K562 (cell line): ENCODE measurements at regions not wholly inside any gene's neighbourhood (a gene's known extent, or its start where the extent isn't known, plus 50 kb on each side); places are given as distances from the start of the nearest gene placed in this dataset.
A peak's percentile ranks its signal among the peaks of the same experiment; 100 is the strongest.
"Not testable (repeated sequence)": the region's sequence is repeated elsewhere in the genome, so short reads cannot be mapped to it uniquely, and the experiment has no call there.

ENCODE experiments used
- ATAC-seq: fragments of 200-7000 bp; cut with Tn5 transposase; 3 replicates; pipeline ENCODE4 v1.9.1; 2020; ENCODE audit warnings: moderate library complexity
- BruUV-seq: library from RNA; stranded (reverse); fragments of 400-500 nt; replicated peaks from 2 replicates; lab custom pipeline; 2021; lab: Mats Ljungman, UMichigan
- CTCF ChIA-PET: fragments of 300-600 bp; formaldehyde crosslinking; extraction: SDS; loops from one replicate; lab custom pipeline; 2021; ENCODE audit warnings: low intra/inter-chr PET ratio; lab: Yijun Ruan, JAX
- POLR2A ChIA-PET: fragments of 300-600, 350-650 bp; sonication (Branson Sonifier 250); formaldehyde crosslinking; extraction: SDS; loops from one replicate; lab custom pipeline; 2021; ENCODE audit warnings: antibody characterized with exemption, inconsistent platforms; lab: Yijun Ruan, JAX
- DNase-seq, 4 experiments: peaks; one replicate each; pipeline versions ENCODE4 v3.0.0 to v3.0.0-alpha.2; 2011 to 2018; ENCODE audit warnings: low spot score in 3 of 4, mixed read lengths in 3 of 4; ENCODE audit errors: extremely low read depth in 1 of 4
- FAIRE-seq: peaks from 2 replicates; lab custom pipeline; 2011; peaks lifted over from hg19 to GRCh38; lab: Jason Lieb, UNC
- H2AFZ ChIP-seq: 2 replicates; pipeline ENCODE4 v1.6.0; 2011; ENCODE audit warnings: low read depth, low read length, control low read depth, inconsistent platforms
- H3K27ac ChIP-seq: fragments of 200-600 bp; 3 replicates; pipeline ENCODE4 v1.8.0; 2011; ENCODE audit warnings: low read depth, mild to moderate bottlenecking, control low read depth, inconsistent platforms, low read length, moderate library complexity, mixed read lengths; ENCODE audit errors: extremely low read depth
- H3K27me3 ChIP-seq, 2 experiments: fragments of 300-600 bp in 1 of 2; 2 replicates in 1 of 2; 3 replicates in 1 of 2; pipeline versions ENCODE4 v1.6.0 to v1.8.0; 2011; ENCODE audit warnings: inconsistent platforms in 2 of 2, low read length in 2 of 2, mild to moderate bottlenecking in 1 of 2, mixed read lengths in 1 of 2, moderate library complexity in 1 of 2; ENCODE audit not compliant: control insufficient read depth in 2 of 2, insufficient read depth in 2 of 2
- H3K36me3 ChIP-seq: fragments of 300-600 bp; 3 replicates; pipeline ENCODE4 v1.8.0; 2011; ENCODE audit warnings: mild to moderate bottlenecking, low read length, inconsistent platforms; ENCODE audit not compliant: control insufficient read depth, insufficient read depth
- H3K4me1 ChIP-seq, 2 experiments: fragments of 200-600 bp in 1 of 2; replicated peaks in 1 of 2; 2 replicates in 1 of 2; 3 replicates in 1 of 2; pipeline versions ENCODE4 v1.5.1 to v1.8.0; 2011; ENCODE audit warnings: inconsistent platforms in 2 of 2, low read length in 2 of 2, mild to moderate bottlenecking in 1 of 2, mixed read lengths in 1 of 2, moderate library complexity in 1 of 2; ENCODE audit not compliant: control insufficient read depth in 2 of 2, insufficient read depth in 2 of 2
- H3K4me2 ChIP-seq: 2 replicates; pipeline ENCODE4 v1.6.1; 2011; ENCODE audit warnings: low read length, control low read depth, inconsistent platforms, mixed read lengths; ENCODE audit not compliant: insufficient read depth
- H3K4me3 ChIP-seq: fragments of 200-600 bp; sonication (generic), shearing (Covaris generic); 2 replicates; pipeline ENCODE4 v1.5.1; 2016; ENCODE audit warnings: control low read depth, inconsistent platforms
- H3K79me2 ChIP-seq: fragments of 200-600 bp; 3 replicates; pipeline ENCODE4 v1.8.0; 2011; ENCODE audit warnings: low read length, inconsistent platforms; ENCODE audit not compliant: control insufficient read depth, insufficient read depth
- H3K9ac ChIP-seq, 2 experiments: 2 replicates each; pipeline versions ENCODE4 v1.6.0 to v1.6.1; 2011; ENCODE audit warnings: low read depth in 2 of 2, low read length in 2 of 2, control low read depth in 1 of 2, inconsistent platforms in 1 of 2, mild to moderate bottlenecking in 1 of 2, mixed read lengths in 1 of 2; ENCODE audit not compliant: insufficient read depth in 1 of 2
- H3K9me1 ChIP-seq: one replicate; pipeline ENCODE4 v1.6.0; 2011; ENCODE audit warnings: inconsistent platforms, mild to moderate bottlenecking, low read length, moderate library complexity; ENCODE audit not compliant: control insufficient read depth, insufficient read depth
- H3K9me3 ChIP-seq: replicated peaks from 2 replicates; pipeline ENCODE4 v1.5.1; 2011; ENCODE audit warnings: low read depth, low read length, inconsistent platforms; ENCODE audit not compliant: control insufficient read depth, insufficient read depth
- H4K20me1 ChIP-seq: replicated peaks from 2 replicates; pipeline ENCODE4 v1.6.1; 2011; ENCODE audit warnings: low read length, inconsistent platforms, mixed read lengths; ENCODE audit not compliant: control insufficient read depth, insufficient read depth
- REST ChIP-seq, 2 experiments: fragments of 450-650 bp; formaldehyde crosslinking in 1 of 2; IDR thresholded peaks; 2 replicates each; pipeline versions ENCODE4 v1.4.0 to v1.6.1; 2014 to 2020; ENCODE audit warnings: mild to moderate bottlenecking in 2 of 2, borderline replicate concordance in 1 of 2, low read depth in 1 of 2
- WGBS: fragments of 100-300 bp; shearing (Covaris generic); methylation state at CpG from one replicate; pipeline ENCODE4 v1.1.6; 2016; ENCODE audit warnings: low coverage, mixed read lengths; ENCODE audit not compliant: insufficient coverage; ENCODE audit errors: missing lambda C conversion rate; 5-methylcytosine and 5-hydroxymethylcytosine counted together
- in situ Hi-C: fragments of 300-500 bp; cut with MboI; formaldehyde crosslinking; loops from 4 replicates; pipeline ENCODE4 v1.15.0; 2018; ENCODE audit warnings: inconsistent platforms, mixed read lengths
- intact Hi-C: fragments of 100-400 bp; cut with micrococcal nuclease; formaldehyde crosslinking; loops from 2 replicates; pipeline ENCODE4 v1.14.2; 2022

- TF ChIP-seq REST (IDR thresholded peaks at IDR 0.05; ENCODE audit: borderline replicate concordance), result peak; percentile 69; the same call in 1 of the 2 replicates
- TF ChIP-seq REST (CRISPR knock-in tag; IDR thresholded peaks at IDR 0.05; ENCODE audit: low read depth), result not testable (repeated sequence)
Measured at GRCh38 chr11:3488003-3488402, 109.1 kb upstream of the ZNF195 start (continued).

GRCh38 chr11:3485737-3486136 is 106.8 kb upstream of the ZNF195 start:
- H3K9me1 ChIP-seq, H3K9me3 ChIP-seq, H4K20me1 ChIP-seq, H3K27me3 ChIP-seq, H3K27ac ChIP-seq, BruUV-seq, ATAC-seq, intact Hi-C loops, H3K4me3 ChIP-seq, H3K4me1 ChIP-seq, H3K79me2 ChIP-seq, POLR2A ChIA-PET, H3K9ac ChIP-seq, DNase-seq, H2AFZ ChIP-seq, FAIRE-seq, H3K36me3 ChIP-seq, CTCF ChIA-PET, H3K4me2 ChIP-seq: not testable (repeated sequence)
- 62% methylated on average over 8 of the region's 10 CpGs for WGBS
- in situ Hi-C loops, result loop anchor here (25.0 kb wide), 1 partner anchor 602 kb away; the partner anchor contains the start of gene RRM1

GRCh38 chr11:3476937-3477885 is 98.3 kb upstream of the ZNF195 start:
- intact Hi-C loops, H3K27me3 ChIP-seq, H2AFZ ChIP-seq, H3K9me3 ChIP-seq, H3K4me1 ChIP-seq, H3K27ac ChIP-seq, POLR2A ChIA-PET, H3K9me1 ChIP-seq, ATAC-seq, BruUV-seq, H3K4me2 ChIP-seq, H3K79me2 ChIP-seq, DNase-seq, FAIRE-seq, CTCF ChIA-PET, H3K9ac ChIP-seq, H4K20me1 ChIP-seq, H3K36me3 ChIP-seq, H3K4me3 ChIP-seq: not testable (repeated sequence)
- in situ Hi-C loops, result loop anchor here (25.0 kb wide), 1 partner anchor 610 kb away; the partner anchor contains the start of gene RRM1
- 55% methylated on average over 12 of the region's 20 CpGs for WGBS
